ENCODE measurements at regions not wholly inside any gene's neighbourhood (a gene's known extent, or its start where the extent isn't known, plus 50 kb on each side); places are given as distances from the start of the nearest gene placed in this dataset.

- TF ChIP-seq CTCF (IDR thresholded peaks at IDR 0.05; ENCODE audit: low read length) = no peak
- TF ChIP-seq EZH2phosphoT487 (IDR thresholded peaks at IDR 0.05; ENCODE audit: low read length) = no peak
- no peak for TF ChIP-seq EZH2 (optimal IDR thresholded peaks at IDR 0.05; ENCODE audit: low read depth, low read length)
- Histone ChIP-seq H4K20me1 (ENCODE audit: insufficient read depth, low read length) (no peaks in the 10 kb centered on the region), H3K4me3 (ENCODE audit: low read length) (no peak overlapping the region), H3K4me2 (ENCODE audit: low read depth, low read length) (no peak overlapping the region), H3K79me2 (ENCODE audit: low read length) (no peaks in the 10 kb centered on the region), H3K27ac (ENCODE audit: low read length) (no peak overlapping the region), H3K9me3 (replicated peaks; ENCODE audit: insufficient read depth, low read length) (no peaks in the 10 kb centered on the region), H3F3A (ENCODE audit: insufficient read depth, low read length) (no peaks in the 10 kb centered on the region), H3K4me1 (ENCODE audit: low read length) (no peaks in the 10 kb centered on the region), H2AFZ (ENCODE audit: low read length) (no peak overlapping the region), H3K9ac (ENCODE audit: low read length) (no peak overlapping the region), H3K36me3 (replicated peaks; ENCODE audit: insufficient read depth, low read length) (no peaks in the 10 kb centered on the region), H3K9me2 (replicated peaks; ENCODE audit: insufficient read depth, low read length) (no peaks in the 10 kb centered on the region), H3K27me3 (replicated peaks; ENCODE audit: insufficient read depth, low read length) (no peaks in the 10 kb centered on the region)
- DNase-seq = no peak
These were observed 1016.9 kb upstream of the ALCAM start for GRCh38 chr3:104349836-104350235.

GRCh38 chr3:104353951-104354350 is 1012.8 kb upstream of the ALCAM start:
- Histone ChIP-seq H3K36me3 (replicated peaks; ENCODE audit: insufficient read depth, low read length) (no peaks in the 10 kb centered on the region), H3K4me1 (ENCODE audit: low read length) (no peaks in the 10 kb centered on the region), H3K4me3 (ENCODE audit: low read length) (no peak overlapping the region), H3K27me3 (replicated peaks; ENCODE audit: insufficient read depth, low read length) (no peaks in the 10 kb centered on the region), H3K79me2 (ENCODE audit: low read length) (no peaks in the 10 kb centered on the region), H2AFZ (ENCODE audit: low read length) (no peak overlapping the region), H3K4me2 (ENCODE audit: low read depth, low read length) (no peak overlapping the region), H3K27ac (ENCODE audit: low read length) (no peak overlapping the region), H3K9me3 (replicated peaks; ENCODE audit: insufficient read depth, low read length) (no peaks in the 10 kb centered on the region), H4K20me1 (ENCODE audit: insufficient read depth, low read length) (no peaks in the 10 kb centered on the region), H3K9me2 (replicated peaks; ENCODE audit: insufficient read depth, low read length) (no peaks in the 10 kb centered on the region), H3F3A (ENCODE audit: insufficient read depth, low read length) (no peaks in the 10 kb centered on the region), H3K9ac (ENCODE audit: low read length) (no peak overlapping the region)
- no peak for TF ChIP-seq CTCF (IDR thresholded peaks at IDR 0.05; ENCODE audit: low read length)
- TF ChIP-seq EZH2 (optimal IDR thresholded peaks at IDR 0.05; ENCODE audit: low read depth, low read length) = no peak
- TF ChIP-seq EZH2phosphoT487 (IDR thresholded peaks at IDR 0.05; ENCODE audit: low read length) = no peak
- DNase-seq = no peak

DNA sequence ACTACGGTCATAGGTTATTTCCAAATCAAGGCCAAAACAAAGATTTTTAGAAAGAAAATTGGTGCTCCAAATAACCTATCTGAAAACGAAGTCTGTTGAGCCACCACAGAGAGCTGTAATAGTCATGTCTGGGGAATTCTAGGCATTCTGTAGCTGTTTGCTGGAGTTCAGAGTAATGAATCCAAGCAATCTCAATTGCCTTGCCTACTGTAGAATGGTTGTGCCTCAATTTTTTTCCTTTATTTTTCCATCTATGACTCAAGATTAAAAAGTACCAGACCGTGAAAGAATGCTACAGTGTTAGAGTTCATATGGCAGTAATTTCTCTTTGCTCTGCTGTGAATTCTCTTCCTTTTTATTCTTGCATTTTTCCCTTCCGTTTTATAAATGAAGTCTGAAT is 1007.2 kb upstream of the ALCAM start:
- H3K4me1 ChIP-seq (ENCODE audit: low read length) = no peaks in the 10 kb centered on the region
- no peaks in the 10 kb centered on the region for H3K9me2 ChIP-seq (replicated peaks; ENCODE audit: insufficient read depth, low read length)
- no peak overlapping the region for H3K9ac ChIP-seq (ENCODE audit: low read length)
- H3K79me2 ChIP-seq (ENCODE audit: low read length) = no peaks in the 10 kb centered on the region
- H3F3A ChIP-seq (ENCODE audit: insufficient read depth, low read length) = no peaks in the 10 kb centered on the region
- H3K27me3 ChIP-seq (replicated peaks; ENCODE audit: insufficient read depth, low read length) = no peaks in the 10 kb centered on the region
- H3K36me3 ChIP-seq (replicated peaks; ENCODE audit: insufficient read depth, low read length) = no peaks in the 10 kb centered on the region
- H3K9me3 ChIP-seq (replicated peaks; ENCODE audit: insufficient read depth, low read length) = no peaks in the 10 kb centered on the region
- no peaks in the 10 kb centered on the region for H4K20me1 ChIP-seq (ENCODE audit: insufficient read depth, low read length)
- no peak for DNase-seq
- no peak overlapping the region for H3K4me2 ChIP-seq (ENCODE audit: low read depth, low read length)
- H2AFZ ChIP-seq (ENCODE audit: low read length) = no peak overlapping the region
- TF ChIP-seq EZH2 (optimal IDR thresholded peaks at IDR 0.05; ENCODE audit: low read depth, low read length) (no peak), EZH2phosphoT487 (IDR thresholded peaks at IDR 0.05; ENCODE audit: low read length) (no peak), CTCF (IDR thresholded peaks at IDR 0.05; ENCODE audit: low read length) (no peak)
- no peak overlapping the region for H3K27ac ChIP-seq (ENCODE audit: low read length)
- H3K4me3 ChIP-seq (ENCODE audit: low read length) = no peak overlapping the region

Measured in MM.1S (cell line).